ENCODE measurements at regions not wholly inside any gene's neighbourhood (a gene's known extent, or its start where the extent isn't known, plus 50 kb on each side); places are given as distances from the start of the nearest gene placed in this dataset.

DNA sequence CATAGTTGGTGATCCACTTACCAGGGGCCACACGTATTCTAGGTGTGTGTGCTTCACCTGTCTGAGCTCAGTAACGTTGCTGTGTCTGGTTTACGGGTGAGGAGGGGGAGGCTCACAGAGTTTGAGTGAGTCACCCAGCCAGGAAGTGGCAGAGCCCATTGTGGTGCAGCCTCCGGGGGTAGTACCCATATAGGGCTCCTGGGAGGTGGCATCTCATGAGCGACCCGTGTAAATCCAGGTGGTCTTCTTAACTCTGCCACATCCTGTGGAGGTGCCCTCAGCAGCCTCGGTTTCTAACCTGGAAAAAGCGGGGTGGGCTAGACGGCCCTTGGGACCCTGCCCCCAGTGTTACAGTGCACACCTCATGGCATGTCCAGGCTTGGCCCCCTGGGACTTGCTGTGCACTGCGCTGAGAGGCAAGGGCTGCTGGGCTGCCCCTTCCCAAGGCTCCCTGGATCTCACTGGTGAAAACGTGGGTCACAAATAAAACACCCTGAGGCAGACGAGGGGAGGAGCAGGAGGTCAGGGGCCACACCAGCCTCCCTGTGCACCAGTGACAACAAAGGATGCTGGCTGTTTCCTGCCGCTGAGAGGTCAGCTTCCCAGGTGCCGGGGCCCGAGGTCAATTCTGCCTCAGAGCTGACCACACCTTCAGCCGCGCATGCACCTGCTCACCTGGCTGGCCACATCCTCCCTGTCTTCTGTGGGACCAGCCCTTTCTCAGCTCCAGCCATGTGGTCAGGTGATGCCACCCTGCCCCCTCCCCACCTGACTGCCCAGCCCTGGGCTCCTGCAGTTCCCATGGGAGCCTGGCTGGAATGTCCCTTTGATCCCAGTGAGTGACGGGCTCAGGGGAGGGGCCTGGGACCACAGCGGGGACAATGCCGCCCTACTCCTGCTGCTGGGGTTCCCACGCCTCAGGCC, 305.1 kb downstream of the CTTN start:
- DNase-seq (ENCODE audit: low spot score): no peak

DNA sequence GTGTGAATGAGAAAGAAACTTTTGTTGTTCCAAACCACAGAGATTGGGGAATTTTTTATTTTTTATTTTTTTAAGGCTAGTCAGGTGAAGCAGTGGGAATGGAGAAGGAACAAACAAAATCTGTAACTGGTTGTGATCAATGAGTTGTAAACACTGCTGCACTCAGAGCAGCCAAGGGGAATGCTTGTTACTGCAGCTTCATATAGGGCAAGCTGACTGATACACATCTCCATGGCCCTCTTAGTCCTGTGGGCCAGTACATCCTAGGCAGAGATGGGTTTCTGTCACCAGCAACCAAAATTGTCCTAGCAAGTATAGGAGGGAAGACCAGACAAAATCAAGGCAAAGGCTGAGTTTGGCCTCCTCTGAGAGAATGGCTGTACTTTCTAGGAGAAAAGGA, 306.8 kb downstream of the CTTN start:
- DNase-seq (ENCODE audit: low spot score): no peak

DNA sequence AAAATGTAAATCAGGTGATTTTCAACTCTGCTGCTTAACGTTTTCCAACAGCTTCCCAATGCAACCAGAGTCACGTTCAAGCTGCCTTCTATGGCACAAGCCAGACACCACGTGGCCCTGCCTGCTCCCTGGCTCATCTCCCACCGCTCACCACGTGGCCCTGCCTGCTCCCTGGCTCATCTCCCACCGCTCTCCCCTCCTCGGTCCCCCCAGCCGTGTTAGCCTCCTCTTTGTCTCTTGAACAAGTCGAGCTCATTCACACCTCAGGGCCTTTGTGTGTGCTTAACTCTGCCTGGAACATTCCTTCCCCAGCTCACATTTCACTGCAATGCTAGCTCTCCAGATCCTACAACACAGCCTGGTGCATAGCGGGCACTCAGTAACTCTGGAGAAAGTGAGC, 307.6 kb downstream of the CTTN start:
- no peak for DNase-seq (ENCODE audit: low spot score)

DNA sequence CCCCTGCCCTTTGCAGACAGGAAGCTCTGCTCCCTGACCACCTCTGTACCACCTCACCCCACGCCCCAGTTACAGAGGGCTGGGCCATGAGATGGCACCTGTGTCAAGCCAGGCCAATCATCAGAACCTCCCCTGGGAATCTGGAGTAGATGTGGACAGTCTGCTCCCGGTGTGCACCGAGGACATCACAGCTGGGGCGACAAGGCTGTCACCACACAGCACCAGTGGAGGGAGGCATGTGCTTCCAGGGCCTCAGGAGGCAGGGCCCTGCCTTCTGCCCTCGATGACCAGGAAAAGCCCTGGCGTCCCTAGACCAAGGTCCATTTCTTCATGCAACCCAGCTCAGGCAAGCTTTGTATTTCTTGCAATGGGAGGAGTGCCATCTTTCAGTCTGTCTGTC, 309.5 kb downstream of the CTTN start:
- DNase-seq (ENCODE audit: low spot score): no peak

DNA sequence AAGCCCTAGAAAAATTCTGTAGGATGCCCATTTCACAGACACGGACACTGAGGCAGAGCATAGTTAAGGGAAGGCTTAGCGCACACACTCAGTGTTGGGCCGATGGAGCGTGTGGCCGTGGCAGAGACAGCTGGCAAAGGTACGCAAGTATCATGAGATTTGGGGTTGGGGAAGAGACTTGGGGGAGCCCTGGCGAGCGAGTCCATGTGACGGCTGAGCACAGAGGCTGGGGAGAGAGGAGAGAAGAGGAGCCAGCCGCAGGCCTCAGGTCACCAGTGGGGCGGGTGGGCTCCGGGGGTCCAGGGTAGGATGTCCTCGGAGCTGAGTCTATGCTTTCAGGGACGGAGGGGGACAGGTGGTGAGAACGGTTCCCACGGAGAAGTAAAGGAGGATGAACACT, 311.3 kb downstream of the CTTN start:
- DNase-seq (ENCODE audit: low spot score): no peak

DNA sequence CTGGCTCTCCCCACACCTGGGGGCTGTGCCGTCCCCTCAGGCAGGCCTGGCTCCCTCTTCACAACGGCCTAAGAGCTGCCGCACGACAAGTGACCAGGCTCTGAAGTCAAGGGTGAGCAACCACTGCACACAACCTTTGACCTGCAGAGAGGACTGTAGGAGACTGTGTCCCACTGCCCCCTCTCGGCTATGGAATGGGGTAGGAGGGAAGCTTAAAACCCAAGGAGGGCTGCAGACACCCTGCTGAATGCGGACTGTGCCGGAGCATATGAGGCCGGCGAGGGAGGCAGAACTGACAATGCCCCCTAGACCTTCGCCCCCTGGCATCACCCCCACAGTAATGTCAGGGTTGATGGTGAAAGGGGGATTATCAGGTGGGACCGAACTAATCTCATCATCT, 311.9 kb downstream of the CTTN start:
- no peak for DNase-seq (ENCODE audit: low spot score)

DNA sequence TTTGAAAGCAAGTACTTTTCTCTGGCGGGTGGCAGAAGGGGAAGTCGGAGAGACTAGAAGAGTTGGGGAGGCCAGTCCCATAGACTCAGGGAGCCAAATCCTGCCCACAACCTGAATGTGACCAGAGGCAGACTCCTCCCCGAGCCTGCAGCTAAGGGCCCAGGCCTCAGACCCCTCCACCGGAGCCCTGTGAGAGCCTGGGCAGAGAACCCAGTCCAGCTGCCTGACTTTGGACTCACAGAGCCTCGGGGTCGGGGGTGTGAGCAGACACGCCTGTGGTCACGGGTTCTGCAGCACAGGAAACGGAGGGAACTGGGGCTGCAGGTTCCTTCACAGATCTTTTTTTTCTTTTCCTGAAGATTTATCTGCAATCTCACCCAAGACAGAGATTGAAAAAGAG, 312.3 kb downstream of the CTTN start:
- no peak for DNase-seq (ENCODE audit: low spot score)

DNA sequence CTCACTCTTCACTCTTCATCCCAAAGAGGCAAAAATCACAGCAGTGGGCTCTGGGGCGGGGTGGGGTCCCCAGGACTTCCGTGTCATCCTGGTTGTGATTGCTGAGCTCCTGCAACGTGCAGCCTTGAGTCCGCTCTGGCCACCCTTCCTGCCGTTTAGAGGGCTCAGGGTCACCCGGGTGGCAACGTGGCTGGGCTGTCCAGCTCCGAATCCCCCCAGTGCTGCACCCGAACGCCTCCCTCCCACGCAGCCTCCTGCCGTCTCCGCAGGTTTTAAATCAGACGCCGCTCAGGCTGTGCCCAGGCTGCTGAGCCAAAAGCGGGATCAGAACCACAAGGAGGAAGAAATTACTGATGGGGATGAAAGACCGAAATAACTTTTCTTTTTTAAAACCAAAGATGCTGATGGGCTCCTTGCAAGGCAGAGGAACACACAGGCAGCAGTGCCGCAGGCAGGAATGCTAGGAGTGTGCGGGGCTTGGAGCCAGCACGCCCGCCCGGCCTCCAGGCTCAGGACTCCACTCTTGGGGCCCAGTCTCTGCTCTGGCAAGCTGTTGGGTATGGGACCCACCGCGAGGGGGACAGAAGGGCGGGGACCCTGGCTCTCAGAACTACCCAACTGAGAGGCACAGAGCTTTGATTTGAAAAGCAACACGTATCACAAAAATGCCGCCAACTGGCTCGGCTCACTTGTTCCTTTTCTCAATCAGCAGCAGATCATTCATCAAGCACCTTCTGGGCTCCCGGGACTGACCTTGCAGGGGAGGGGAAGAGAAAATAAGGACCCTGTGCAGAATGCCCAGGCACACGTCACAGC, 313.0 kb downstream of the CTTN start:
- no peak for DNase-seq (ENCODE audit: low spot score)

DNA sequence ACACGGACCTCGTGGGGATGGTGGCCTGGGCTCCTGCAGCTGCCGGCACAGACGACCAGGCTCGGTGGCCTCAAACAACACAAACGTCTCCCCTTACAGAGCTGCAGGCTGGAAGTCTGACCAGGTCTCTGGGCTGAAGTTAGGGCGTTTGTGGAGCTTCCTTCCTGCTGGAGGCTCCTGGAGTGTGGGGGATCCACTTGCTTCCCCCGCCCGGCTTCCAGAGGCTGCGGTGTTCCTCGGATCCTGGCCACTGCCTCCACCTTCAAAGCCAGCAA, 313.5 kb downstream of the CTTN start:
- no peak for DNase-seq (ENCODE audit: low spot score)

DNA sequence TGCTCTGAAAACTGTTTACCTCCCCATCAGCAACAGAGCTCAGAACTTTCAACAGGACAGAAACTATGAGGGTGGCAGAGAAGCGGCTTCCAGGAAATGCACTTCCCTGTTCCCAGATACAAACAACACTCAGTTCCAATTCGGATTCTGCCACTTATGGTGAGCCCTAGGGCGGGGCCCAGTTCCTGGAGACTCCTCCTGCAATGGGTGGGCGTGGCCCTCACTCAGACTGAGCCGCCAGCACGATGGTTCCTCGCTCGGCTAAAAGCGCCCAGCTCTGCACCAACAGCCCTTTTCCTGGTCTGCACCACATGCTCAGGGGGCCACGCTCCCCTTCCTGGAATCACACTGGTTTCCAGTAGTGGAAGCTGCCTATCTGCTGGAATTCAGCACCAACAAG, 314.1 kb downstream of the CTTN start:
- no peak for DNase-seq (ENCODE audit: low spot score)

DNA sequence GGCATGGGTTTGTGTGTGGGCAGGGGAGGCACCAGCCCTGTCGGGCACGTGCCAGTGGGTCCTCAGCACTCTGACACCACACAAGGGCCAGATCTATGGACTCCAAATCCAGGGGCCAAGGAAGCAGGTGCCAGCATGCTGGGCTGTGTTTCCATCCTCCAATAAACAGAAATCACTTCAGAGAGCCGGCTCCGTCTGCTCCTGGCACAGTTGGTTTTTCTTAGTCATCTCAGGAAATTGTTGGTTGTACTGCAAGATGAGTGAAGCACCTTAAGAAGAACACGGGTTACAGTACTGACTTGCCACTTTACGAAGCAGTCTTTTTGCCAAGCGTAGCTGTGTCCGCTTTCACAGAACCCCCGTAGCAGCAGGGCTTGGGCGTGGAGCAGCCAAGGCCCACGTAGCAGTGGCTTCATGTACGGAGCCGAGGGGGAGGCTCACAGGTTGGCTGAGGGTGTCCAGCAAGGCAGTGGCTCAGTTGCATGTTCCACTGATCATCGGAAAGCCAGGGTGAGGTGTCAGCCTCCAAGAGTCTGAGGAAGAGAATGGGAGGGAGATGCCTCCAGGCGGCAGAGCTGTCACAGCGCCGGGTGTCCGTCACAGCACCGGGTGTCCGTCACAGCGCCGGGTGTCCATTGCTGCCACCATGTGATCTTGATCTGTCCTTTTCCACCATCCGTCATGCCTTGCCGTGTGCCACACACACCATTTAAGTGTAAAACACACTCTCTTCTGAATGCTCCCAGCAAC, 314.9 kb downstream of the CTTN start:
- no peak for DNase-seq (ENCODE audit: low spot score)

DNA sequence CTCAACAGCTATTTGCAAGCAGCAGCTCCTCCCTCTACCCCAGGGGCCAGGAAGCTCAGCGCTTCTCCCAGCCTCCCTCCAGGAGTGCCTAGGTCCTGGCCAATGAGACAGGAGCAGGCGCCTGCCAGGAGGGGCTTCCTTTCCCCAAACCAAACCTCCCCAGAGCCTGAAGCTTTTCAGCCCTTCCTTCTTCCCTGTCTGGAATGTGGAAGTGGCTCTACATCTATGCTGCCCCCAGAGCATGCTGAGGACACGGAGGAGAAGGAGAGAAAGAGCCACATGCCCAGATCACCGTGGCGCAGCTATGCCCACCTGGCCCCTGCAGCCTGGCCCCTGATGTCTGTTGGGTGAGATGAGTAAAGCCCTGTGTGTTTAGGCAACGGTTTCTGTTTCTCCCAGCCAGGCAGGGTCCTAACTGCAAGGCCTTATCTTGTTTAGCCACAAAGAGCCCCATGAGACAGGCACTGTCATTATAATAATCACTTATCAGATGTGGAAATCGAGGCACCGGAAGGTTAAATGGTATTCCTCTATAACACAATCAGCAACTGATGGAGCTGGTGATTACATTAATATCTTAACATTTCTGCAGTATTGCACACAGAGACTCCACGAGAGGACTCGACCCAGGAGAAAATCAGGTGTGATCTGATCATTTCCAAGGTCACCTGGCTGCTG, 315.8 kb downstream of the CTTN start:
- no peak for DNase-seq (ENCODE audit: low spot score)

DNA sequence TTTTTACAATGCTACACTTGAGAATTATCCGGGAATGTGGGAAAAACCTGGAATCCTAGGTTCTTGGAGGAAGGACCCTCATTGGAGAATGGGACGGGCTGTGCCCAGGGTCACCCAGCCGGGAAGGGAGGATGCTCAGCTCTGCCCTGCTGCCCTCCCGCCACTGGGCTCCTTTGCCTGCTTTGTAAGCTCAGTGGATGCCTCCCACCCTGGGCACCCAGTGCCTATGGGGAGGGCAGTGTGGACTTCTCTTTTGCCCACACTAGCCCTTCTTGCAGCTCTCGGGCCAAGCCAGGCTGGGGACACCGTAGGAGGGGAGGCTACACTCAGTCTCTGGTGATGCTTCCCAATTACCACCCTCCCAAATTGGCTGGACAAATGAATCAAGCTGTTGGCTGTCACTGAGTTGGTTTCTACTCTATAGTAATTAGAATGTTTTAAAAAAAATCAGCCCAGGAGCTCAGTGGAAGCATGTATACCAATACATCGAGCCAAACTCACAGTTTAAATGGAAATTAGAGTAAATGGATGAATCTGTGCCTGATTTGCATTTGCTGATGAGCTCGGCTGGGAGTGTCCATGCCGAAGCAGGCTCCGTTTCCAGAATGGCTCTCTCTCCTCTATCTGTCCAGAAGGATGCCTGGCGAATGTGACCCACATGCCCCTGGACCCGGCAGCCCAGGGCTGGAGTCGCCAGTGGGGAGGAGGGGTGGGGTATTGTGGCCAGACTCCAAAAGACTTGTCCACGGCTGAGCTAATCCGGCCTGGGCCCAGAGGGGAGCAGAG, 317.0 kb downstream of the CTTN start:
- DNase-seq (ENCODE audit: low spot score): no peak

DNA sequence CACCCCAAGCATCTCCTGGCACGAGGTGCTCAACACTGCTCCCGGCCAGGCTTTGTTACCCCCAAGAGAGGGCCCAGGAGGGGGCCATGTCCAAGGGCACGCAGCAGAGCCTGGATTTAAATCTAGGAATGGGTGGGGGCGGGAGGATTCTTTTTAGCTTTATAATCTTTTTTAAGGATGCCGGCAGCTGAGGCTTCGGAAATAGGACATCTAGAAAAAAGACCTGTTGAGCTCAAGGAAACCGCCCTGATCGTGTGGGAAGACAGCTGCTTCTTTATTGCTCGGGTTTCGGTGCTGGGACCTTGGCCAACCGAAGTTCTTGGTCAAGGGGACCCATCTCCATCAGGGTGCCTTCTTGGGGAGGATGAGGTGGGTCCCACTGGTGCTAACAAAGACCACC, 317.9 kb downstream of the CTTN start:
- no peak for DNase-seq (ENCODE audit: low spot score)

DNA sequence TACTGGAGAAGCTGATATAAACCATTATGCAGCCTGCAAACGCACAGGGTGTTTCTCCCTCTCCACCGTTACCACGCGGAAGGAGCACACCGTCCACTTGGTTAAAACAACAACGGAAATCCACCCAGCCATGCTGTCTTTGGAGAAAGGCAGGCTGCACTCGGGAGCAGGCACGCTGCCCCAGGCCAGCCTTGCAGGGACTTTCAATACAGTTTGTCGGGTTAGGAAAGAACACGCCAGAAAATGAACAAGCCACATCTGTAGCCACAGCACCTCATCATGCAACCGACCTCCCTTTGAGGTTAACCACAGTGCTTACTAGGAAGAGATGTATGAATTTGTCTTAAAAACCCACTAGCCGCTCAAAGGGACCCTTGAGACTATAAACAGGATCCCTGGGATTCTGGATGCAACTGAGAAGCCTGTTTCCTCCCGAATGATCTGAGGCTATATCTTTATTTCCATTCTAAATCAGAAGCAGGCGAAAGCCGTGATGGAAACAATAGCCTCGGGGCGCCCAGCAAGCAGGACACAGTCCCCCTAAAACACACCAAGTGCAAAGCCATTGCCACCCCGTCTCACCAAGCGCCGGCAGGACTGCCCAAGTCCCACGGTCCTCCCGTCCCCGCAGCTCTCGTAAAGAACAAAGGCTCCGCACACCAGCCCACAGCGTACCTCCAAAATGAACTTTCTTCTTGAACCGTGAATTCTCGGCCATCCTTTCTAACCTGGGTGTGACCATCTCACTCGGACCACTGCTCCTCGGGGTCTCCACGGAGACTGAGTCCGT, 318.9 kb downstream of the CTTN start:
- DNase-seq (ENCODE audit: low spot score): no peak

DNA sequence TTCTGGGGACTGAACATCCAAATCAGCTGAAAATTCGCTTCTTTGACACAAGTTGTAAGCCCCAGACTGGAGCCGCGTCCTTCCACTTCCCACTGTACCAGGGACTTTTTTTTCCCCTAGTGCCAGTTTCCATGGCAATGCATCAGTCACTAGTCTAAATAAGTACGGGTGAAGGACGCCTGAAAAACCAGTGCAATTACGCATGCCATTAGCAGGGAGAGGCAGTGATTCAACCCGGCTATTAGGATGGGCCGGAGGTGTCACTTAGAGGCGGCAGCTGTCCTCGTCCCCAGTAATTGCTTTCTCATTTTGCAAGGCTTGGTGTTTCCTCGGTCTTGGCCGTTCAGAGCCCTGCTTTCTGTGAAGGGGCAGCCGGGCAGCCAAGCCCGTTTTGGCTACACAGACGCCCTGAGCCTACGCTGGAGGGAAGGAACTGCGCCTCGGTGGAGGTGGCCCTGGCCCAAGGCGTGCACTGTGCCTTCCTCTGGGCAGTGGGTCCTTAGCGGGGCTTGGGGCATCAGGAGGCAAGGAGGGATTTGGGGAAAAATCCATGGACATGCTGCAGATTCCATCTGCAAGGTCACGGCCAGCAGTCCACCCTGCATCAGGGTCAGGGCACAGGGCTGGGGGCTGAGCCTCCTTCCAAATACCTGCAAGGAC, 319.7 kb downstream of the CTTN start:
- no peak for DNase-seq (ENCODE audit: low spot score)

DNA sequence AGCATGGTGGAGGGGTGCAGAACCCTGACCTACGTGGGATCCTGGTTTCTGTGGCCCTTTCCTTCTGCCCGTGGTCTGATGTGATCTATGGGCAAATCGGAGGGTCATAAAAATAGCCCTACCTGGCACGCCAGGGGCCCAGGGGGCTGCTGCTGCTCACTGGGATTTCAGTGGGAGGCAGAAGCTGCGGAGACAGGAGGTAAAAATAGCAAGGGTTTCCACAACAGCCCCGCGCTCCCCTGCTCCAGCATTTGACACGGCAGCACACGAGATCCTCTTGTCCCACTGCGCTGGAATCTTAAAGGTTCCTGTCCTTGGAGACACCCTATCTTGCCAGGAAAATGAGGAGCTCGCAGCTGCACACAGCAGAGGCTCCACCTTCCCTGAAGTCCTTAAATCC, 321.2 kb downstream of the CTTN start:
- no peak for DNase-seq (ENCODE audit: low spot score)

DNA sequence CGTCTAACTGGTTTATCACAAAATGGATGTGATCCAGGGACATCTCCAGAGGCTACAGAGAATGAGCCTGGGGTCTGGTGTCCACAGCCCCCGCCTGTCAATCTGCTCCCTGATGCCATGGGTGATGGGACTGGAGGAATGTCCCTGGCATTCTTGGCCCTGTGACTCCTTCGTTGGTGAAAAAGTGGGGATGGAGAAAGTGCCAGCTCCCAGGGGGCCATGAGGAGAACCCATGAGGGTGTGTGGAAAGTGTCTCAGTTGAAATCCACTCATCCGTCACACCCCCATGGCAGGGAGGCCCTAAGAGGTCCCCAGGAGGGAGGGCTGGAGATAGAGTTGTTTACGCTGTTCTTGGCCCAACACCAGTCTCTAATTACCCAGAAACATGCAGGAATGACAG, 322.0 kb downstream of the CTTN start:
- DNase-seq (ENCODE audit: low spot score): no peak

DNA sequence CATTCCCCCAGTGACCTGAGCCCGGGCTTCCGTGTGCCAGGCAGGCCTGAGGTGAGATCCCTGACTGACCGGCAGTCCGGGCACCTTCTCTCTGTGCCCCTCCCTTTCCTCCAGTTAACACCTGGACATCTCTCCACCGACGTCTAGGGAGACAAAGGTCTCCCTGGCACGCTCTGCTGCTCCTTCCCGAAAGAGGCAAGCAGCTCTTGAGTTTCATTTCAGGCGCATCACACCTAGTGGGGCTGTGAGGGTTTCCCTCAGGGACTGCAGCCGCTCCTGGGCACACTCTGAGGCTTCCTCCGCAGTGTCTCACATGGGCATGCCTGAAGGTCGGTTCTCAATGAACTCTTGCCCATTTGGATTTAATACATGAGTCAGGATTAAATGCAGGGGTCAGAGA, 322.7 kb downstream of the CTTN start:
- DNase-seq (ENCODE audit: low spot score): no peak

DNA sequence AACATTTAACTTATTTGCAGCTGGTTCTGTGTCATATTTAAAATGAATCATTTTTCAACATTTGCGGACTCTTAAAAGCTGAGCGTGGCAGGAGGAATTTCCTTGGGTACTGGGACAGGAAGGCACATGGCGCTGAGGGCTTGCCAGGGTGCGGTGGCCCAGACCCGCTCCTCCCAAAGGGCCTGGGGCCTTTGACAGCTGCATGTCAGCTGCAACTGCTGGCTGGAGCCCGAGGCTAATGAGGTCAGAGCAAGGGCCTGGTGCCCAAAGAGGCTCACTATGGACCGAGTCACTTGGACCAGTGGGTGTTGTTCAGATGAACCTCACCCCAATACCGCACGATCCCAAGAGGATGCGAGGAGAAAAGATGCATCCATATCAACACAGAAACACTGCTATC, 326.9 kb downstream of the CTTN start:
- no peak for DNase-seq (ENCODE audit: low spot score)

Measured in HuH-7 (cell line).